H1 (cell line): ENCODE measurements at regions not wholly inside any gene's neighbourhood (a gene's known extent, or its start where the extent isn't known, plus 50 kb on each side); places are given as distances from the start of the nearest gene placed in this dataset.

ENCODE experiments used
- KDM1A ChIP-seq: fragments of 200-600, 300-600 bp; sonication (generic); IDR thresholded peaks from 2 replicates; pipeline ENCODE4 v1.7.1; 2016; ENCODE audit warnings: mild to moderate bottlenecking, low read length, borderline replicate concordance
- SRF ChIP-seq: IDR thresholded peaks from 2 replicates; pipeline ENCODE4 v1.6.1; 2011; ENCODE audit warnings: mild to moderate bottlenecking, low read depth, low read length, moderate library complexity
- TBP ChIP-seq: IDR thresholded peaks from 2 replicates; pipeline ENCODE4 v1.6.1; 2011; ENCODE audit warnings: low read depth, low read length, improper control_type of control experiment

DNA sequence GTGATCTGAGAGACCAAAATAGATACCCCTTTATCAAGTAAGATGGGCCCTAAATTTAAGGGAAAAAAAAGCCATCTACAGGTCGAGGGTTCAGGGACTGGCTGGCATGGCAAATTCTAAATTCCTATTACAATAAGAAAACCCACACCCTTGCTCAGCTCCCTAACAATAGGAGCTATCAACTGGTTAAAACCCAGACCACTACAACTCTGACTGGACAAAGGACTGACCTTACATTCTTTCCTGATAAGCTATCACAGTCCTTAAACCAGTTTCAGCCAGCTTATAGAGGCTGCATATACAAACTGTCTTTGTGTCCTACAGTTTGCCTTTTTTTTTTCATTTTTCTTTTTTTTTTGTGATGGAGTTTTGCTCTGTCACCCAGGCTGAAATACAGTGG lies 803.6 kb downstream of the NR2F1-AS1 start (continued):
- no peak for TF ChIP-seq KDM1A
- TF ChIP-seq SRF, result no peak
- TF ChIP-seq TBP, result no peak
